HG03108 (cell line): ENCODE measurements at regions not wholly inside any gene's neighbourhood (a gene's known extent, or its start where the extent isn't known, plus 50 kb on each side); places are given as distances from the start of the nearest gene placed in this dataset.
A peak's percentile ranks its signal among the peaks of the same experiment; 100 is the strongest.
"Not testable (repeated sequence)": the region's sequence is repeated elsewhere in the genome, so short reads cannot be mapped to it uniquely, and the experiment has no call there.

Experiments
- ATAC-seq: cut with Tn5 transposase; IDR thresholded peaks from one replicate; pipeline ENCODE4 v1.9.1; 2021; ENCODE audit warnings: moderate library complexity; ENCODE audit not compliant: unreplicated experiment

- ATAC-seq = not testable (repeated sequence)
Measured at GRCh38 chrX:123788193-123788592, 55.3 kb upstream of the THOC2 start.

GRCh38 chrX:123788744-123789143 is 55.9 kb upstream of the THOC2 start:
- ATAC-seq = no peak

- no peak for ATAC-seq
Measured at GRCh38 chrX:123797543-123798447, 62.1 kb upstream of the XIAP start.

- not testable (repeated sequence) for ATAC-seq
Measured at GRCh38 chrX:123798706-123799430, 61.0 kb upstream of the XIAP start.

GRCh38 chrX:123801901-123802300 is 58.0 kb upstream of the XIAP start:
- no peak for ATAC-seq

- ATAC-seq = peak; percentile 59
Measured at GRCh38 chrX:123803331-123803983, 56.4 kb upstream of the XIAP start.

GRCh38 chrX:123803984-123804365 is 55.9 kb upstream of the XIAP start:
- ATAC-seq = not testable (repeated sequence)

- ATAC-seq = no peak
Measured at GRCh38 chrX:123807835-123808416, 51.9 kb upstream of the XIAP start.

- ATAC-seq = no peak
Measured at GRCh38 chrX:123809854-123810375, 49.9 kb upstream of the XIAP start.
